ENCODE measurements at regions not wholly inside any gene's neighbourhood (a gene's known extent, or its start where the extent isn't known, plus 50 kb on each side); places are given as distances from the start of the nearest gene placed in this dataset.

GRCh38 chr2:20543469-20544152 is 96.7 kb downstream of the RHOB start:
- H3K27ac ChIP-seq: no peak overlapping the region
- TF ChIP-seq, protein P1, sequence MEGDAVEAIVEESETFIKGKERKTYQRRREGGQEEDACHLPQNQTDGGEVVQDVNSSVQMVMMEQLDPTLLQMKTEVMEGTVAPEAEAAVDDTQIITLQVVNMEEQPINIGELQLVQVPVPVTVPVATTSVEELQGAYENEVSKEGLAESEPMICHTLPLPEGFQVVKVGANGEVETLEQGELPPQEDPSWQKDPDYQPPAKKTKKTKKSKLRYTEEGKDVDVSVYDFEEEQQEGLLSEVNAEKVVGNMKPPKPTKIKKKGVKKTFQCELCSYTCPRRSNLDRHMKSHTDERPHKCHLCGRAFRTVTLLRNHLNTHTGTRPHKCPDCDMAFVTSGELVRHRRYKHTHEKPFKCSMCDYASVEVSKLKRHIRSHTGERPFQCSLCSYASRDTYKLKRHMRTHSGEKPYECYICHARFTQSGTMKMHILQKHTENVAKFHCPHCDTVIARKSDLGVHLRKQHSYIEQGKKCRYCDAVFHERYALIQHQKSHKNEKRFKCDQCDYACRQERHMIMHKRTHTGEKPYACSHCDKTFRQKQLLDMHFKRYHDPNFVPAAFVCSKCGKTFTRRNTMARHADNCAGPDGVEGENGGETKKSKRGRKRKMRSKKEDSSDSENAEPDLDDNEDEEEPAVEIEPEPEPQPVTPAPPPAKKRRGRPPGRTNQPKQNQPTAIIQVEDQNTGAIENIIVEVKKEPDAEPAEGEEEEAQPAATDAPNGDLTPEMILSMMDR (conservative IDR thresholded peaks at IDR 0.05): no peak

- H3K27ac ChIP-seq: no peak overlapping the region
- TF ChIP-seq, protein P1 (conservative IDR thresholded peaks at IDR 0.05): no peak
Observed at GRCh38 chr2:20544153-20544747, 97.4 kb downstream of the RHOB start.

GRCh38 chr2:20549144-20549543 is 101.8 kb downstream of the HS1BP3 start:
- TF ChIP-seq, protein P1 (conservative IDR thresholded peaks at IDR 0.05): no peak
- H3K27ac ChIP-seq: no peak overlapping the region

DNA sequence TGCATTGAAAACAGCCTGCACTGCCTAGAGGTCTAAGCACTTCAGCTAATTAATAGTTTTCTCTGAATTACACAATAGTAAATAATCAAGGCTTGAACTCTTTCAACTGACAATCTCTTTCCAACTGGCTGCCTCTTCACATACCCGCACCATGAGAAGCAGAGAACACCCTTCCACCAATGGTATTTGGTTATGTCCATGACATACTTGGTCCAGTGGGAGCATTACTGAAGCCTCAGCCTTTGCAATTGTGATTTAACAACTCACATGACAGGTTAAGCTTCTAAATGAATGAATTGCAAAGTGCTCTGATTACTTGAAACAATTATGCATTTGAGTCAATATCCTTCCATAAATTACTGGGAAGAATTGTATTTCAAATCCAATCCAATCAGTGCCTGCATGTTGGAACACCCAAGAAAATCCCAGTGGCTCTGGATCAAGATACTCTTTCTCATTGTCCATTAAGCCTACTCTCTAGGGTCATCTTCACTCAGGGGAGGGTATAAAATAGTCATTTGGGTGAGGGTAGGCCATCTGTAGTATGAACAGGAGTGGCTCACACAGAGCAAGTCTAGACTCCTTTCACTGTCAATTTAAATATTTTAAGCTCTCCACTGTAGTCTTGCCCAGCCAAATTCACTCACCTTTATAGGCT is 101.1 kb downstream of the HS1BP3 start:
- H3K27ac ChIP-seq: no peak overlapping the region
- TF ChIP-seq, protein P1 (conservative IDR thresholded peaks at IDR 0.05): no peak

DNA sequence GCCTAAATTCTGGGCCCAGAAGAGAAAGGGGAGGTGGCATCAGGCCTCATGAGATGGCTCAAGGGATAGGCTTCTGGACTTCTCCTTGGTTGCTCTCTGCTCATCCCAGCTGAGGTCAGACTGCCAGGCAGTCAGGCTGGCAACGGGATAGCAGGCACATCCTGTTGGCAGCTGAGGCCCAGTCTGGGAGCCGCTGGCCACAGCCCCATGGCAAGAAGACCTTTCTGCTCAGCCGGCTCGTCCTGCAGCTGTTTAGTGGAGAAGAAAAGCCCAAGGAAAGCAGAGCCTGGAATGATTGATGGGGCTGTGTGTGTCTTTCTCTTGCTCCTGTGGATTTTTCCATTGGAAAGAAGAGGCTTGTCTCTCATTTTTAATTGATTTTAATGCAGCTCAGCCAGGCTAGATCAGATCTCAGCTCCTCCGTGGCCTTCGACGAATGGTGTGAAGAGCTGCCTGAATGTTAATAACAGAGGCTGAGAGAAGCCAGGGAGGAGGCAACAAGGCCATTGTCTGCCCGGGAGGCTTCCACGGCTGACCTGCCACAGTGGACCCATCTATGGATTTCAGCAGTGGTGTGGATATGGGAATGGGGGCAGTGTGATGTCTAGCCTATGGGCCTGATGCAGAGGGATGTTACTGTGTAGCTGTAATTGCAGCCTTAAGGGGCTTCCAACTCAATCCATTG is 99.5 kb downstream of the HS1BP3 start:
- TF ChIP-seq, protein P1 (conservative IDR thresholded peaks at IDR 0.05): no peak

DNA sequence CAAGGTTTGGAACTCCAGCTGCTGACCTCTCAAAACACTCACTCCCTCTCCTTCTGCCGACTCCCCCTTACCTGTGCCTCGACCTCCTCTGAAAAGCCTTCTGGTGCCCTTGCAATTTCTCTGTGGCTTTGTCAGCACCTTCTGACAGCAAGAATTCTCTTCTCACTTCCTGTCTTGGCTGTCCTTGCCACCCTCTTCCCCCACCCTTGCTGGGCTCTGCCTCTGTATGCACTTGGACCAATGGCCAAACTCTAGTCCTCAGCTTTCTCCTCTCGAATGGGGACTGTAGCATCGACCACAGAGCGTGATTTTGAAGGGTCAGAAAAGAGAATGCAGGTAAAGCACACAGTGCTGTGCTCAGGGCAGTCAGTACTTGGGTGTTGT is 99.0 kb downstream of the HS1BP3 start:
- TF ChIP-seq, protein P1 (conservative IDR thresholded peaks at IDR 0.05): no peak
- peak overlapping the region; percentile 44 for H3K27ac ChIP-seq

More for the DNA sequence above, 99.5 kb downstream of the HS1BP3 start:
- peak overlapping the region; percentile 44 for H3K27ac ChIP-seq

GRCh38 chr2:20552847-20553246 is 98.1 kb downstream of the HS1BP3 start:
- TF ChIP-seq, protein P1 (conservative IDR thresholded peaks at IDR 0.05): no peak
- no peak overlapping the region for H3K27ac ChIP-seq
